Astrocyte (in vitro differentiated cells and primary cell): ENCODE measurements at regions not wholly inside any gene's neighbourhood (a gene's known extent, or its start where the extent isn't known, plus 50 kb on each side); places are given as distances from the start of the nearest gene placed in this dataset.

Experiments
- DNase-seq: peaks from one replicate; pipeline ENCODE4 v3.0.0-alpha.2; 2010; ENCODE audit warnings: low read depth
- FAIRE-seq: peaks from 2 replicates; lab custom pipeline; 2011; peaks lifted over from hg19 to GRCh38; lab: Jason Lieb, UNC
- H2AFZ ChIP-seq: 2 replicates; pipeline ENCODE4 v1.6.0; 2012; ENCODE audit warnings: low read depth, low read length, inconsistent platforms
- H3K27ac ChIP-seq: 2 replicates; pipeline ENCODE4 v1.5.1; 2011; ENCODE audit warnings: low read depth, low read length, inconsistent platforms
- H3K27me3 ChIP-seq: 2 replicates; pipeline ENCODE4 v1.6.0; 2011; ENCODE audit warnings: low read length, inconsistent platforms; ENCODE audit not compliant: insufficient read depth
- H3K36me3 ChIP-seq: 2 replicates; pipeline ENCODE4 v1.5.1; 2011; ENCODE audit warnings: low read length, inconsistent platforms; ENCODE audit not compliant: insufficient read depth
- H3K4me1 ChIP-seq: 2 replicates; pipeline ENCODE4 v1.5.1; 2011; ENCODE audit warnings: low read length, inconsistent platforms; ENCODE audit not compliant: insufficient read depth
- H3K4me2 ChIP-seq: 2 replicates; pipeline ENCODE4 v1.6.0; 2012; ENCODE audit warnings: low read length, inconsistent platforms
- H3K4me3 ChIP-seq: 2 replicates; pipeline ENCODE4 v1.5.1; 2011; ENCODE audit warnings: low read depth, mild to moderate bottlenecking, low read length, inconsistent platforms; ENCODE audit not compliant: insufficient read depth
- H3K79me2 ChIP-seq: 2 replicates; pipeline ENCODE4 v1.6.0; 2012; ENCODE audit warnings: mild to moderate bottlenecking, low read length, inconsistent platforms; ENCODE audit not compliant: insufficient read depth
- H3K9ac ChIP-seq: 2 replicates; pipeline ENCODE4 v1.6.0; 2012; ENCODE audit warnings: mild to moderate bottlenecking, low read length, inconsistent platforms
- H3K9me3 ChIP-seq: 2 replicates; pipeline ENCODE4 v1.5.1; 2012; ENCODE audit warnings: low read depth, mild to moderate bottlenecking, low read length, inconsistent platforms; ENCODE audit not compliant: insufficient read depth
- H4K20me1 ChIP-seq: 2 replicates; pipeline ENCODE4 v1.6.0; 2012; ENCODE audit warnings: low read length, inconsistent platforms; ENCODE audit not compliant: insufficient read depth
- H3K27ac Mint-ChIP-seq: one replicate; pipeline ENCODE4 v1.8.0; 2021; ENCODE audit warnings: mild to moderate bottlenecking, mixed read lengths; ENCODE audit not compliant: unreplicated experiment
- H3K27me3 Mint-ChIP-seq: one replicate; pipeline ENCODE4 v1.8.0; 2021; ENCODE audit warnings: low read depth, mixed read lengths; ENCODE audit not compliant: unreplicated experiment
- H3K36me3 Mint-ChIP-seq: one replicate; pipeline ENCODE4 v1.8.0; 2021; ENCODE audit warnings: low read depth, mixed read lengths; ENCODE audit not compliant: unreplicated experiment
- H3K4me1 Mint-ChIP-seq: one replicate; pipeline ENCODE4 v1.8.0; 2021; ENCODE audit warnings: low read depth, mixed read lengths; ENCODE audit not compliant: unreplicated experiment
- H3K4me3 Mint-ChIP-seq: one replicate; pipeline ENCODE4 v1.8.0; 2021; ENCODE audit warnings: mild to moderate bottlenecking, moderate library complexity, mixed read lengths; ENCODE audit not compliant: unreplicated experiment
- H3K9me3 Mint-ChIP-seq: one replicate; pipeline ENCODE4 v1.8.0; 2021; ENCODE audit warnings: mild to moderate bottlenecking, mixed read lengths; ENCODE audit not compliant: unreplicated experiment
- CTCF ChIP-seq: IDR thresholded peaks from 2 replicates; pipeline ENCODE4 v1.5.1; 2011; ENCODE audit warnings: low read depth, mild to moderate bottlenecking, inconsistent platforms, low read length, moderate library complexity; ENCODE audit not compliant: insufficient read depth
- EZH2 ChIP-seq: IDR thresholded peaks from 2 replicates; pipeline ENCODE4 v1.6.1; 2012; ENCODE audit warnings: mild to moderate bottlenecking, low read length, inconsistent platforms; ENCODE audit not compliant: insufficient read depth

DNA sequence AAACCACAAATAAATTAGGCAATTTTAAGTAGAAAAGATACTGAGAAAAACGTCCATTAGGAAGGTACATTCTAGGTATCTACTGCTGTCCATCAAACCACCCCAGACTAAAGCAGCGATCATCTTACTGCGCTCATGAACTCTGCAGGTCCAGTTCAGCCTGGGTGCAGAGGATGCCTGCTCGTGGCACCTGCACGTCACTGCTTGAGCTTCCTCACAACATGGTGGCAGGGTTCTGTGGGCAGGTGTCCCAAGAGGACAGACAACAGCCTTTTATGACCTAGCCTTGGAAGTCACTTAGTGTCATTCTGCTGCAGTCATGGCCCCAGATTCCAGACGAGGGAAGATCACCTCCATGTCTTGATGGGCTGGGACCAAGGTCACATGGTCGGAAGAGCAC lies 93.4 kb downstream of the MICALL2 start:
- no peak overlapping the region for H2AFZ ChIP-seq

GRCh38 chr7:1366801-1367405 lies 92.4 kb downstream of the MICALL2 start:
- no peak overlapping the region for H3K27ac Mint-ChIP-seq
- peaks cover 43% of the 10 kb centered on the region for H3K27me3 ChIP-seq
- H3K9me3 Mint-ChIP-seq: peaks cover 4% of the 10 kb centered on the region
- no peak for FAIRE-seq
- no peaks in the 10 kb centered on the region for H3K4me1 ChIP-seq
- H2AFZ ChIP-seq: no peak overlapping the region
- DNase-seq: no peak
- H3K4me2 ChIP-seq: no peak overlapping the region
- no peak overlapping the region for H3K4me3 Mint-ChIP-seq
- H3K27ac ChIP-seq: no peak overlapping the region
- H3K9me3 ChIP-seq: peaks cover 6% of the 10 kb centered on the region
- no peaks in the 10 kb centered on the region for H3K79me2 ChIP-seq
- TF ChIP-seq CTCF (no peak), EZH2 (no peak)
- H3K4me3 ChIP-seq: no peak overlapping the region
- peaks cover 3% of the 10 kb centered on the region for H3K36me3 Mint-ChIP-seq
- H3K9ac ChIP-seq: no peak overlapping the region
- no peaks in the 10 kb centered on the region for H4K20me1 ChIP-seq
- peaks cover 41% of the 10 kb centered on the region for H3K27me3 Mint-ChIP-seq
- no peaks in the 10 kb centered on the region for H3K4me1 Mint-ChIP-seq
- no peaks in the 10 kb centered on the region for H3K36me3 ChIP-seq

More for the DNA sequence above, 93.4 kb downstream of the MICALL2 start:
- peaks cover 3% of the 10 kb centered on the region for H3K36me3 Mint-ChIP-seq
- FAIRE-seq (no peak), DNase-seq (no peak)
- H3K27me3 Mint-ChIP-seq: peaks cover 37% of the 10 kb centered on the region
- H3K9me3 Mint-ChIP-seq: peaks cover 4% of the 10 kb centered on the region
- no peak overlapping the region for H3K4me3 Mint-ChIP-seq
- H3K9ac ChIP-seq: no peak overlapping the region
- H3K27ac ChIP-seq: no peak overlapping the region
- H3K79me2 ChIP-seq: no peaks in the 10 kb centered on the region
- no peaks in the 10 kb centered on the region for H3K4me1 ChIP-seq
- TF ChIP-seq EZH2 (no peak), CTCF (no peak)
- no peaks in the 10 kb centered on the region for H3K4me1 Mint-ChIP-seq
- no peak overlapping the region for H3K4me2 ChIP-seq
- no peak overlapping the region for H3K4me3 ChIP-seq
- no peaks in the 10 kb centered on the region for H3K36me3 ChIP-seq
- H4K20me1 ChIP-seq: no peaks in the 10 kb centered on the region
- H3K9me3 ChIP-seq: peaks cover 6% of the 10 kb centered on the region
- no peak overlapping the region for H3K27ac Mint-ChIP-seq
- H3K27me3 ChIP-seq: peaks cover 36% of the 10 kb centered on the region

DNA sequence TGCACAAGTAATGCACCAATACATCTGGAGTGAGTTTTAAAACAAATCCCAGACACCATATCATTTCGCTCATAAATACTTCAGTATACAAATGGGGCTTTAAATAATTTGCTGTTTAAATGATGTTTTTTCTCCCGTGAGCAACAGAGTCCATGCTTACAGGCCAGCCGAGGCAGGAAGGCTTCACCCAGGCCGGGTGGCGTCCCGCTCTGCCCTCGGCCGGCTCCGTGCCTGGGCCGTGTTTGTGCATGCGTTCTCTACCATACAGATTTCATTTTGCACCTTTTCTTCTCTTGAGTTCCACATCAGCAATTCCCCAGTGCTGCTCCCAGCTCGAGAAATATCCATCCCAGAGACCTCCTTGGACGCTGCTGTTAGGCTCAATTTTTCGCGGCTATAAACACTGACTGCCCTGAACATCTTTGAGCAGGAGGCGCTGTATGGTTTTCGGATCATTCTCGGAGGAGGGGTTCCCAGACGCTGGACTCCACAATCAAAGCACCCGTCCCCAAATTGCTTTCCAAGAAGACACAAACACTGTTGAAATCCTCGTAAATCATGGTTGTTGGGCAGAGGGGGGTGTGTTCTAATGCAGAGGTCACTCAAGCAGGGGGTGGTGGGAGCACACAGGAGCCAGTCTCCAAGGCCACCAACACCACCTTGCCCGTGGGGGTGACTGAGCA lies 91.6 kb downstream of the MICALL2 start:
- H3K9me3 ChIP-seq: peaks cover 6% of the 10 kb centered on the region
- H3K27me3 ChIP-seq: peaks cover 45% of the 10 kb centered on the region
- no peak overlapping the region for H3K27ac Mint-ChIP-seq
- no peaks in the 10 kb centered on the region for H3K36me3 ChIP-seq
- no peak overlapping the region for H3K4me3 Mint-ChIP-seq
- no peak overlapping the region for H3K4me2 ChIP-seq
- no peaks in the 10 kb centered on the region for H3K79me2 ChIP-seq
- no peaks in the 10 kb centered on the region for H4K20me1 ChIP-seq
- no peak for TF ChIP-seq CTCF
- no peak for TF ChIP-seq EZH2
- H3K9me3 Mint-ChIP-seq: peaks cover 4% of the 10 kb centered on the region
- no peak overlapping the region for H3K27ac ChIP-seq
- H2AFZ ChIP-seq: no peak overlapping the region
- no peaks in the 10 kb centered on the region for H3K4me1 Mint-ChIP-seq
- no peak overlapping the region for H3K9ac ChIP-seq
- H3K4me1 ChIP-seq: no peaks in the 10 kb centered on the region
- H3K4me3 ChIP-seq: no peak overlapping the region
- DNase-seq (no peak), FAIRE-seq (no peak)
- H3K27me3 Mint-ChIP-seq: peaks cover 47% of the 10 kb centered on the region
- peaks cover 3% of the 10 kb centered on the region for H3K36me3 Mint-ChIP-seq
